Non-pigmented ciliary epithelial cell (primary cell): ENCODE measurements at regions not wholly inside any gene's neighbourhood (a gene's known extent, or its start where the extent isn't known, plus 50 kb on each side); places are given as distances from the start of the nearest gene placed in this dataset.
"Not testable (repeated sequence)": the region's sequence is repeated elsewhere in the genome, so short reads cannot be mapped to it uniquely, and the experiment has no call there.

Source experiments
- DNase-seq: peaks from one replicate; pipeline ENCODE4 v3.0.0-alpha.2; 2010; ENCODE audit warnings: low read depth

- no peak for DNase-seq
Observed at GRCh38 chr3:135393898-135394525, 571.5 kb upstream of the PPP2R3A start.

- DNase-seq: no peak
Observed at GRCh38 chr3:135412475-135412874, 553.1 kb upstream of the PPP2R3A start.

GRCh38 chr3:135416182-135416581, 549.3 kb upstream of the PPP2R3A start:
- no peak for DNase-seq

GRCh38 chr3:135419155-135419554, 546.4 kb upstream of the PPP2R3A start:
- DNase-seq: no peak

DNA sequence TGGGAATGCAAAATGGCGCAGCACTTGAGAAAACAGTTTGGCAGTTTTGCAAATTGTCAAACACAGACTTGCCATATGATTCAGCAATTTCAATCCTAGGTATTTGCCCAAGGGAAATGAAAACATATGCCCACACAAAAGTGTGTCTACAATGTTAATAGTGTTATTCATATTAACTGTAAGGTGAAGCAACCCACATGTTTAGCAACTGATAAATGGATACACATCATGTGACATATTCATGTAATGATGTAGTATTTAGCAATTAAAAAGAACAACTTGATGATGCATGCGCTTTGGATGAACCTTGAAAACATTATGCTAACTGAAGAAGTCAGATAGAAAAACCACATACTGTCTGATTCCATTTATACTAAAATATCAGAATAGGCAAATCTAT, 539.0 kb upstream of the PPP2R3A start:
- no peak for DNase-seq

DNA sequence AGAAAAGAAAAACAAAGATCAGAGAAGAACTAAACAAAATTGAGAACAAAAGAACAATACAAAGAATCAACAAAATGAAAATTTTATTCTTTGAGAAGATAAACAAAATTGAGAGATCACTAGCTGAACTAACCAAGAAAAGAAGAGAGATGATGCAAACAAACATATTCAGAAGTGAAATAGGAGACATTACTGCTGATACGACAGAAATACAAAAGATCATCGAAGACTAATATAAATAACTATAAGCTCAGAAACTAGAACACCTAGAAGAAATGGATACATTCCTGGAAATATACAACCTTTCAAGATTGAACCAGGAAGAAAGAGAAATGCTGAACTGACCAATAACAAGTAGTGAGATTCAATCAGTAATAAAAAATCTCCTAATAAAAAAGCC, 533.1 kb upstream of the PPP2R3A start:
- DNase-seq: no peak

- not testable (repeated sequence) for DNase-seq
Observed at GRCh38 chr3:135438889-135439597, 526.5 kb upstream of the PPP2R3A start.

- DNase-seq: not testable (repeated sequence)
Observed at GRCh38 chr3:135439632-135440031, 525.9 kb upstream of the PPP2R3A start.

DNA sequence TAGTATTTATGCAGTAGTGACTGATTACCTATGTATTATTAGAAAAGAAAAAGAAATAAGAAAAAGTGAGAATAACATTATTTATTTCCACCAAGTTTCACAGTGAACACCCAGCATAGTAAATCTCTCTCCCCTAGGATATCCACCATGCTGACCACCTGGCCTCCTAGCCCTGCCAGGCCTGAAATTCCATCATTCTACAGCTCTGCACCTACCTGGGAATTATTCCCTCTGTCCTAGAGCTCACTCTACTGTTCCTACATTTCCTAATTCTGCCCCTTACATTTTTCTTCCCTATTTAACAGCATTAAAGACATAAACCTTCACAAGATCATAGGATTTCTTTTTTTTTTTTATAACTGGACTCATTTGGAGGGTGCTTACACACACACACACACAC, 525.3 kb upstream of the PPP2R3A start:
- no peak for DNase-seq

DNA sequence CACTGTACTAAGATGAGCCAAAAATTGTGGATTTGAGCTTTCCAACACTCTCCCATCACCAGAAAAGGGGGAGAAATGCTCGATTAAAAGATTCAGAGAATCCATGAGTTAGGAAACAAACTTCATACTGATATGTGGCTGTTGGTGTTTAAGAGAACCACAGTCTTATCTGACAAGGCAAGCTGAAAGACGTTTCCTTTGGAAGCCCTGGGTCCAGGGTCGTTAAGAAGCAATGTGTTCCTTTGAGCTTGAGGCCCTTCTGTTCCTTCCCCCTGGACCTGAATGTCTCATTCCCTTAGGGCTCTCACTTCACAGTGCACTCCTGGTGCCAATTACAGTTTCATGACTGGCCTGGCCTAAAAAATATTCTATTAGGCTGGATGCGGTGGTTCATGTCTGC, 524.8 kb upstream of the PPP2R3A start:
- no peak for DNase-seq

DNA sequence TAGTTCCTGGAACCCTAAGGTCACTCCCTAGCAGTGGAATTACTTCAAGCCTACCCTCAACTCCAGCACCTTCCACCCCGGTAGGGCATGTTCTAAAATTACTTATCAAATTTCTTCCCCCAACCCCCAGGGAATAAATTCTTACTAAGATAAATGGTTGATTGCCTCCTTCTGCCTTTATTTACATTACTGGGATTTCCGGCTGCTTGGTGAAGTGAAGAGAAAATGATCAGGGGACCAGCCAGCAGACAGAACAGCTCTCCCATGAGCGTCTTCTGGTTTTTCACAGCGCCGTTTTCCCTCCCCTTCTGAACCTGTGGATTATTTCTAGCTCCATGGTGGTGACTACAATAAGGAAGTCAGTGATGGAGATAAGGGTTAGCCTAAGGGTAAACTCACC, 521.5 kb upstream of the PPP2R3A start:
- no peak for DNase-seq

DNA sequence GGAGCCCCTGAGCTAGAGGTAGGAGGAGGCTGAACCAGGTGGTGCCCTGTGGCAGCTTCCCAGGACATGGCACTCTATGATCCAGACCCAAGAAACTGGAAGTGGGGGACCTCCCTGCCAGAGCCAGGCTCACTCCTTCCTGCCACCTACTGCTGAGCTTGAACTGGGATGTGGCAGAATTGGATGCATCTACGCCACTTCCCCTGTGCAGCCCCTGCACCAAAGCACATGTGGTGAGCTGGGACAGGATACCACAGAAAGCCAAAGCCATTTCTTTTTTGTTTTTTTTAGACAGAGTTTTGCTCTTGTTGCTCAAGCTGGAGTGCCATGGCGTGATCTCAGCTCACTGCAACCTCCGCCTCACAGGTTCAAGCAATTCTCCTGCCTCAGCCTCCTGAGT, 518.0 kb upstream of the PPP2R3A start:
- no peak for DNase-seq

DNA sequence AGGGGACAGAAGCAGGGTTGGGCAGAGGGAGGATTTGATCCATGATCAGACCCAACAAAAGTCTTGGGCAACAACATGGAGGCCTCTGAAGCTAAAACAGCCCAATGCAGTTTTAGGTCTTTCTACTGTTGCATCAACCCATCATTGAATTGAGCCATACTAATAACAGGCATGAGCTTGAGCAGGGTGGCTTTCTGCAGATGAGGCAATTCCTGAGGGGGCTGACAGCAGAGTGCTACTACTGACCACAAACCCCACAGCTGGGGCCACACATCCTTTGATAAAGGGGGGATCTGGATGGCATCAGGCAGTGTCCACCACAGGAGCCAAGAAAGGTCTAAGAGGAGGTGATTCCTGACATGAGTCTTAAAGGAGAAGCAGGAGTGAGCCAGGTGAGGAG, 517.0 kb upstream of the PPP2R3A start:
- no peak for DNase-seq

DNA sequence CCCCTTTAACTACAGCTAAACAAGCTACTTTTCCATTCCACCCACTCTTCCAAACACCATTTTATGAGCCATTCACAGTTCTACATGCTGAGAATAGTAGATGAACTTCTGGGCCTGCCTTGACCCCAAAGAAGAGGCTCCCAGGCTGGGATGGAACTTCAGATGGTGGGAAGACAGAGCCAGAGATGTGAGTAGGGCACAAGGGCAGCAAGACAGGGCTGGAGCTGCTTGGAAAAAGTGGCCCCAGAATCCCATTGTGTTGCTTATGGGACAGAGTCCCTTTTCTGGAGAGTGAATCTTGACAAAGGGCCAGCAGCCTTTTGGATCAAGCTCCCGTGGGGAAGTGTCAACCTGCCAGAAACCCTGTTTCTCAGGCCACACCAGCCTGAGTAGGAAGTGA, 516.5 kb upstream of the PPP2R3A start:
- no peak for DNase-seq

GRCh38 chr3:135451037-135451785, 514.3 kb upstream of the PPP2R3A start:
- no peak for DNase-seq

- DNase-seq: no peak
Observed at GRCh38 chr3:135452881-135453280, 512.6 kb upstream of the PPP2R3A start.

- no peak for DNase-seq
Observed at GRCh38 chr3:135453326-135453725, 512.2 kb upstream of the PPP2R3A start.

GRCh38 chr3:135454890-135455289, 510.6 kb upstream of the PPP2R3A start:
- no peak for DNase-seq

- no peak for DNase-seq
Observed at GRCh38 chr3:135456108-135456790, 509.3 kb upstream of the PPP2R3A start.

GRCh38 chr3:135458541-135459322, 506.8 kb upstream of the PPP2R3A start:
- no peak for DNase-seq

DNA sequence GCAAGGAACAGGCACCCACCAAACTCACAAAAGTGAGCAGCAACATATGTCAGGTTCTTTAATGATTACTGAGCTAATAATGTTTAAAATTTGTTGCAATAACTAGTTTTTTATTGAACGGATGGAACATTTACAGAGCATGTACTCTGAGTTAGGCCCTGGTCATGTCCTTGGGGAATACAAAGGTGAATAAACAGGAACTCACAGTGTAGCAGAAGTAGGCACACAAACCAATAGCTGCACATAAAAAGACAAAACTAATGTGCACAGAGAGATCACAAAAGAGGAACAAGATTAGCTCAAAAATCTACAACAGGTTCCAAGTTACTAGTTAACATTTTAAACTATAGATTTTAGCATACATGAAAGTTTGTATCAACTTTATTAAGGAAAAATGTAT, 505.3 kb upstream of the PPP2R3A start:
- DNase-seq: no peak

- no peak for DNase-seq
Observed at GRCh38 chr3:135471911-135472310, 493.6 kb upstream of the PPP2R3A start.
